GM18511 (cell line): ENCODE measurements at regions not wholly inside any gene's neighbourhood (a gene's known extent, or its start where the extent isn't known, plus 50 kb on each side); places are given as distances from the start of the nearest gene placed in this dataset.

Experiments used
- ATAC-seq: cut with Tn5 transposase; IDR thresholded peaks from one replicate; pipeline ENCODE4 v1.9.1; 2021; ENCODE audit warnings: mild to moderate bottlenecking, moderate library complexity; ENCODE audit not compliant: unreplicated experiment

DNA sequence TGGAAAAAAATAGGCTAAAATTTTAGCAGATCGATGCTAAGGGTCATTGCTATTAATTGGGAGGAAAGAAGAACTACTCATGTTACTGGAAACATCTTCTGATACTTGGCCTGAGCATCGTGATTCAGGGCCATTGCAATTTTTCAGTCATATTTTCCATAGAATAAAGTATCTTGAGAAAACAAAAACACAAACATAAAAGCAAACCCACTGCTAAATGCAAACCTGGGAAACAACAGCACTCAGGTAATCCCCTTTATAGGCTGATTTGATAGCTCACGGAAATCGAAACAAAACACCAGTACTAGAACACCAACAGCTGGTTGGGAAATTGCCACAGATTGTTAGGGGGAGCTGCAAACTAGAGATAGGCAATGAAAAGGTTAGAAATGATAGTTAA, 172.9 kb upstream of the ESRRG start:
- no peak for ATAC-seq

DNA sequence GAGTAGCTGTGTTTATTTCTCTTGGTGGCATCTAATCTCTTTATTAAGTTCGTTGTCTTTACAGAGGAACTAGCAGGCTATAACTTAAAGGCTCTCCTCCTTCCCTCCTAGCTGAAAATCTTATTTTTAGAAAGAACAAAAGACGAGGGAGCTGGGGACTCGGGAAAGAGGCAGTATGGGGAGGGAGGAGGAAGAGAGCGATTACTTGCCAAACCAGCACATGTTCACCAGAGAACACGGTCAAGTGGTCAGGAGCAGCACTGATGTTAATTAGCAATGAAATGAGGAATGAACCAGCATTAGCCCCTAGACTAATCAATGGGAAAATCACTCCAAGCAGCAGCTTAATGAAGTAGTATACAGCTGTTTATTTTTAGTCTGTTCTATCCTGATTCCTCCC, 171.3 kb upstream of the ESRRG start:
- ATAC-seq: no peak

- no peak for ATAC-seq
These were observed 169.4 kb upstream of the ESRRG start for GRCh38 chr1:216892581-216893160.

GRCh38 chr1:216890871-216891270, 167.6 kb upstream of the ESRRG start:
- ATAC-seq: no peak

DNA sequence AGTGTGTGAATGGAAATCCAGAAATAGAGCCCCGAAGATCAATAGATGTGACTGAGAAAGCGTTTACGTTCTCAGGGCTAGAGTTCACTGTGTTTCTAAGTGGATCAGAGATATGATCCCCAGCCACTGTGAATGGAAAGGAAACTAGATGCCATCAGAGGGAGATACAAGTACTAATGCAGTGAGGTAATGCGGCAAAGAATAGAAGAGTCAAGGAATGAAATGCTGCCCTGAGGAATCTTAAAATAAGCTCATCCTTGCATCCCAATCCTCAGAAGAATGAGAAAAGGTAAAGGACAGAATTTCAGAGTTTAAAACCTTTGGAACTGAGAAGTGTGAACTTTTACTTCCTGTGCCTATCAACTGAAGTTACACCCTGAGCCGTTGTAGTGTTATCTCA, 165.5 kb upstream of the ESRRG start:
- no peak for ATAC-seq

DNA sequence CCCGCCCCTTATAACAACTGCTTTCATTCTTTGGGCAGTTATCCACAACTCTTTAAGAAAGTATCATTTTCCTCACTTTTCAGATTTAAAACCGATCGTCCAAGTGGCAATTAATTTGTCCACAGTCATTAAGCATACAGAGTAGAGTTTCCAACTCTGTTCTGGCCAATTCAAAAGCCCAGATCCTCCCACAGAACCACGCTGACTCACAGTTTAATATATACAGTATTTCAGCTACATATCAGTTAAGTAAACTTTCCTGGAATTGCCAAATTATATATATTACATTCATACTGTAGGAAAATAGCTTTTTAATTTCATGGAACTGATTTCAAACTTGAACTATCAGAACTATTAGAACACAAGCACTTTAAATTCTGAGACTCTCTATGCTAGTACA, 163.8 kb upstream of the ESRRG start:
- no peak for ATAC-seq

GRCh38 chr1:216884614-216885229, 161.5 kb upstream of the ESRRG start:
- ATAC-seq: no peak

GRCh38 chr1:216883518-216883917, 160.3 kb upstream of the ESRRG start:
- no peak for ATAC-seq

DNA sequence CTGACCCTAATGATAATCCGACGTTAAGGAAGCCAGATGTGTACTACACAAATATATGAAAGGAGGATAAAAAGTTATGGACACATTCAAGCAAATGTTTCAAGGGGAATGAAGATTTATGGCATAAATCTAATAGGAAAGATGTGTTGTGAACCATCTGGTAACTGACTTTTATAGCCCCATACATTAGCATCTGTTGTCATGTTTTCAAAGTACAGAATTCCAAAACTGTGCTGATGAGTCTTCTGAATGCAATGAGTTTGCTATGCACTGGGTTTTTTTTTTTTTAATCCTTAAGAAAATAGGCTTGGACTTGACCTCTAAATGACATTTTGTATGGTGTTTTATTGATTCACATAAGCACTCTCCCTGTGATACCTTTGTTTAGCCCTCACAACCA, 158.5 kb upstream of the ESRRG start:
- no peak for ATAC-seq

DNA sequence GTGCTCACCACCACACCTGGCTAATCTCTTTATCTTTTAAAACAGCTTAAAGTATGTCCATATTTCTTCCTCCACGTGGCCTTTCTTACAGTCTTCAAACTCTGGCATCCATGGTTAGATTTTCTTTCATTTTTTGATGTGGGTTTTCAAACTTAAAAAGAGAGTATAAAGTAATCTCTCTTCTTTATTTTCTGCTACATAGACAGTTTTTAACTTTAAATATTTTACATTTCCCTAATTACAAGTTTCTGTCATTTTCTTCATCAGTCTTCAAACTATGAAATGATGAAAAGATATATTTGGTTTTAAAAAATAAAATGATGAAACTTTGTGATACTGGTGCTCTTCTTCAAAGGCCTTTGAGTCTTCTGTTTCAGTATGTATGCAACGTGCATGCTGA, 143.5 kb upstream of the ESRRG start:
- no peak for ATAC-seq

- ATAC-seq: no peak
These were observed 132.6 kb upstream of the ESRRG start for GRCh38 chr1:216855810-216856209.

DNA sequence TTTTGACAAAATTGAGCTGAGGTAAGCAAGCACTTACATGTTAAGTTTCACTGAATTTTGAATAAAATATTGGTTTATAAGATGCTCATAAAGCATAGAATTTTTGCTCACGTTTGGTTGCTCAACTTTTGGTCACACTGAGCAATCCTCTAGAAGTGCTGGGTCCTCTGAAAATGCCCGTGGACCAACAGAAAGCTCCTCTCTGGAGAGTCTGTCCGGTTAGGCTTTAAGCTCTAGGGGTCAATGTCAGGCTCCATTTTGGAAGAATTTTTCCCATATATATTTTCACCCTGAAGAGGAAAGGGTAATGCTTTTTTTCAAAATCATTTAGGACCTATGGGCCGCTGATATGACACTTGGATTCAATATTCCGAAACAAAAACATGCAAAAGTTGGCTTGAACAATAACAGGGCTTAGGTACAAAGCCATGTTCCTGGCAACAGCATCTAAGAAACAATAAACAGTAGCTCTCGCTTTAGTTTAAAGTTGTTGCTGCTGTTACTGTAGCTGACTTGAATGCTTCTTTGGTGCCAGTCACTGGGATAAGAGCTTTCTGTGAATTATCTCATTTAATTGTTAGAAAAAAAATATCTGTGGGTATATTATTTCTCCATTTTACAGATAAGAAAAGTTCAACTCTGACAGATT, 131.7 kb upstream of the ESRRG start:
- ATAC-seq: no peak

DNA sequence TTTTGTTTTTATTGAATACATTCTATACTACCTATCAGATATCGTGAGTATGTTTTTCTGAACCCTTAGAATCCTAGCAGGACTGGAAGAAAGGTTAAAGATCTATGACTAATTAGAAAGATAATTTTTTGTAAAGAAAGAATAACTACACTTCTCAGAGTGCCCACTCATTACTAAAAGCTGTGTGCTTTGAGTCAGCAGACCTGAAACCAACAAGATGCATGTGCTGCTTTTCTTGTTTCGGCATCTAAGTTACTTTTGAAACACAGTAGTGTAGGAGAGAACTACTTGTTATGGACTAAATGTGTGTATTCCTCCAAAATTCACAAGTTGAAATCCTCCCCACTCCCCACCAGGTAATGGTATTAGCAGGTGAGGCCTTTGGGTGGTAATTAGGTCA, 127.8 kb upstream of the ESRRG start:
- ATAC-seq: no peak

DNA sequence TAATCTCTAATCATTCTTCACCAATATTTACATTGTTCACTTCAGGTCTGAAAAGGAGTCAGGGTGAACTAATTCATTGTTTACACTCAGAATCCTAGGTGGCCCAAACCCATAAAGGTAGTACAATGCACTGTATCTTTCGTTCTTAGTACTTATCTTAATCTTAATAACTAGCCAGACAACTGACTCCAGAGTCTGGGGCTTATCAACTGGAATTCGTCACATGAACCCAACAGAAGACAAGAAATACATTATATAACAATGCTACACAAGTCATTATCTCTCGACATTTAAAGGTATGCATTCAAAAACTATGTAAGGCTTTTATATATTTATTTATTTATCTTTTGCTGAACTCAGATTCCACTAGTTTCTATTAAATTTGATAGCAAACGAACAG, 125.9 kb upstream of the ESRRG start:
- ATAC-seq: no peak

GRCh38 chr1:216847397-216848036, 124.3 kb upstream of the ESRRG start:
- ATAC-seq: no peak

- ATAC-seq: no peak
These were observed 123.1 kb upstream of the ESRRG start for GRCh38 chr1:216846339-216846738.

- ATAC-seq: no peak
These were observed 120.2 kb upstream of the ESRRG start for GRCh38 chr1:216843409-216843808.

DNA sequence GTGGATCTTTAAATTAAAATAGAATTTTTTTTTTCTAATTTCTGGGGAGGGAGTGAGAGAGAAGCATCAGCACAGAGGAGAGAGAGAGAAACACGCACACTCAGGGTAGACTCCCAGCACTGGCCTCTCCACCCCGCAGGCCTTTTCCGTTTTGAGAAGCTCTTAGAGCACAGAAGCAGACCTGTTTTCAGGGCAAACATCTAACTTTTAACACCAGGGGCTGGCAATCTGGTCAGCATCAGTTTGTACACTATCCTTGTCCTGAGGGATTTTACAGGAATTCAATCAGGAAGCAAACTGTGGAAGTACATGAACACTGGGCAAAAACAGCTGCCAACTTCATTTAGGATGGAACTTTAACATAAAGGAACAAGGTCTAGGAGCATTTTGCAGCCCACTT, 117.9 kb upstream of the ESRRG start:
- ATAC-seq: no peak

GRCh38 chr1:216836316-216836715, 113.1 kb upstream of the ESRRG start:
- ATAC-seq: no peak

DNA sequence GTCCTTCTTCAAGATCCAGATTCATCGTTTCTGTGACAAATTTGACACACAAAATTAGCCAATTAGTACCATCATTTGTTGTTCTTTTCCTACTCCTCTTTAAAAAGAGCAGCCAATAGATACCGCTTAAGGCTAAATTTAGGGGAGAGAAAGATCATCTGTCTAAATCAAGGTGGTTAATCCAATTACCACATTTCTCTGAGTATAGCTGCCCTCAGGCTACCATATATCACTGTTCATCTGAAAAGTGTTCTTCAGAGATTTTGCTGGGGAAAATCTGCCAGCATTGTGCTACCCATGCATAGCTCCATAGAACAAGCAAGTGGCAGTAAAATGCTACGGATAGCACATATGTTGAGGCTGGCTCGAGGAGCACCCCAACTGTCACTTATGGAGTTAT, 110.3 kb upstream of the ESRRG start:
- ATAC-seq: no peak

GRCh38 chr1:216832192-216832591, 109.0 kb upstream of the ESRRG start:
- no peak for ATAC-seq
